ENCODE measurements at regions not wholly inside any gene's neighbourhood (a gene's known extent, or its start where the extent isn't known, plus 50 kb on each side); places are given as distances from the start of the nearest gene placed in this dataset.
A peak's percentile ranks its signal among the peaks of the same experiment; 100 is the strongest.

DNA sequence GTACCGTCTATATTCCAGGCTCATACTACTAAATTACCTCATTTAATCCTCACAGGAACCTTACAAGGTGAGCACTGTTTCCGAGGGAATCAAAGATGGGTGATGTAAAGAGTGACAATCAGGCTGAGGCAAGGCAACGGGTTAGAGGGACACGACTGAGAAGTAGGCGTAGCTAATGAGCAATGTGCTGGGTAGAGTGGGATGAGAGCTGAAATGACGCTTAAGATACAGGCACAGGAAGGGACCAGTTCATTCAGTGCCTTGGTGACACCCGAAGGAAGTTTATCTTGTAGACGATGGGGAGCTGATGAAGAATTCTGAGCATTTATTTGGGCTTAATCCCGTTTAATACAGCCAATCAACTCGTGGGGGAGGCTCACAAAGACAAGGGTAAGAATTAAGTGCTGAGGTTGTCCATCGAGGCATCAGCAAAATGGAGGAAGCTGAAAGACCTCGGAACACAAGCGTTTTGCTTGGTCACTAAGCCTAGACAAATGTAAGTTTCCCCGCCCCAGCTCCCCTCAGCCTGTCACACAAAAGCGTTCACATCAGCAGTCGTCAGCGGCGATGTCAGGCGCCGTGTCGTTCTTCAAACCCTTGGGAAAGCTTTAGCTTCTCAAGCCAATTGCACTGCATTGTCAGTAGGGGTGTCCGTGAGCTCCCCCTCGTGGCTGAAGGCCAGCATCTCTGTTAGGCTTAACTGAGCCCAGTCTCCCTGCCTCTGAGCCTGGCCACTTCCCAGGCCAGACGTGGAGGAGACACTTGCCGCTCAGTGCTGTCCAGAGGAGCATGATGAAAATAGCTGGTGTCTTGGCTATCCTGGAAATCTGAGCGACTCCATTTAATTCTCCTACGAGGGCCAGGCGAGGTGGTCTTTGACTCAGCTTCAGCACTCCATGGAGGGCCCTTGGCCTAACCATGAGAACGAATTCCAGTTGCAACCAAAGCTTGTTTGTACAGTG lies 288.5 kb upstream of the G2E3 start:
- TF ChIP-seq, protein P1, sequence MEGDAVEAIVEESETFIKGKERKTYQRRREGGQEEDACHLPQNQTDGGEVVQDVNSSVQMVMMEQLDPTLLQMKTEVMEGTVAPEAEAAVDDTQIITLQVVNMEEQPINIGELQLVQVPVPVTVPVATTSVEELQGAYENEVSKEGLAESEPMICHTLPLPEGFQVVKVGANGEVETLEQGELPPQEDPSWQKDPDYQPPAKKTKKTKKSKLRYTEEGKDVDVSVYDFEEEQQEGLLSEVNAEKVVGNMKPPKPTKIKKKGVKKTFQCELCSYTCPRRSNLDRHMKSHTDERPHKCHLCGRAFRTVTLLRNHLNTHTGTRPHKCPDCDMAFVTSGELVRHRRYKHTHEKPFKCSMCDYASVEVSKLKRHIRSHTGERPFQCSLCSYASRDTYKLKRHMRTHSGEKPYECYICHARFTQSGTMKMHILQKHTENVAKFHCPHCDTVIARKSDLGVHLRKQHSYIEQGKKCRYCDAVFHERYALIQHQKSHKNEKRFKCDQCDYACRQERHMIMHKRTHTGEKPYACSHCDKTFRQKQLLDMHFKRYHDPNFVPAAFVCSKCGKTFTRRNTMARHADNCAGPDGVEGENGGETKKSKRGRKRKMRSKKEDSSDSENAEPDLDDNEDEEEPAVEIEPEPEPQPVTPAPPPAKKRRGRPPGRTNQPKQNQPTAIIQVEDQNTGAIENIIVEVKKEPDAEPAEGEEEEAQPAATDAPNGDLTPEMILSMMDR (IDR thresholded peaks at IDR 0.05; ENCODE audit: low read depth, low read length) = peak; percentile 96
- no peak overlapping the region for H3K27ac ChIP-seq (ENCODE audit: low read depth, low read length)
- POLR2A ChIA-PET = no interaction called here
- H3K27me3 ChIP-seq (ENCODE audit: control insufficient read depth, insufficient read depth, low read length) = no peaks in the 10 kb centered on the region
- H3K4me3 ChIP-seq (ENCODE audit: low read depth, low read length) = peak overlapping the region; percentile 33
- DNase-seq (ENCODE audit: low read depth, low spot score) = peak; percentile 61
- no peaks in the 10 kb centered on the region for H3K9me3 ChIP-seq (ENCODE audit: control insufficient read depth, insufficient read depth, low read length)
- CTCF ChIA-PET = interaction anchor here (0.5 to 6.8 kb wide), 72 partner anchors 11 to 1519 kb away, joined by 3 to 233 read pairs (median 4); no protein-coding TSS in a partner anchor

DNA sequence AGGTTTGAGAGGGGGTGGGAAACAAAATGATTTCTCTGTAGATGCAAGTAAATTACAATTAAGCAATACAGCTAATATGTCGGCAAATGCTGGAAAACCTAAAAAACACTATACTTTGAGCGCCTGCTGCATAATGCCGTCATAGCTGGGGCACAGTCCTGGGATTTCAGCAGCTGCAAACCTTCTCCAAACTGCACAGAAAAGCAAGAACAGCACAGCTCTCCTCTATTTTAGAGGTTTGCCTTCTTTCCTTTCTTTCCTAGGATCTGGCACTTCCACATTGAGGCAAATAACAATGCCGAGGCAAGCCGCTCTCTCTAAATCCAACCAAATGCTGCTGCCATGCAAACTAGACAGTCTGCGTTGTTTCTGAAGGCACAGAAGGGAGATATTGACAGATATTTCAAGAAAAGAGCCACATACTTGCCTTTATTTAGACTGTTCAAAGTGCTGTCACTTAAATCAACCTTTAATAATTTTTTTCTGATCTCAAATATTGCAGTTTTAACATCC lies 287.1 kb upstream of the G2E3 start:
- DNase-seq (ENCODE audit: low read depth, low spot score) = no peak
- H3K4me3 ChIP-seq (ENCODE audit: low read depth, low read length) = no peak overlapping the region
- ChIA-PET CTCF (interaction anchor here (0.8 to 6.8 kb wide), 16 partner anchors 12 to 1520 kb away, joined by 3 to 233 read pairs (median 14); no protein-coding TSS in a partner anchor), POLR2A (no interaction called here)
- TF ChIP-seq, protein P1 (IDR thresholded peaks at IDR 0.05; ENCODE audit: low read depth, low read length) = no peak
- no peaks in the 10 kb centered on the region for H3K9me3 ChIP-seq (ENCODE audit: control insufficient read depth, insufficient read depth, low read length)
- no peaks in the 10 kb centered on the region for H3K27me3 ChIP-seq (ENCODE audit: control insufficient read depth, insufficient read depth, low read length)
- no peak overlapping the region for H3K27ac ChIP-seq (ENCODE audit: low read depth, low read length)

DNA sequence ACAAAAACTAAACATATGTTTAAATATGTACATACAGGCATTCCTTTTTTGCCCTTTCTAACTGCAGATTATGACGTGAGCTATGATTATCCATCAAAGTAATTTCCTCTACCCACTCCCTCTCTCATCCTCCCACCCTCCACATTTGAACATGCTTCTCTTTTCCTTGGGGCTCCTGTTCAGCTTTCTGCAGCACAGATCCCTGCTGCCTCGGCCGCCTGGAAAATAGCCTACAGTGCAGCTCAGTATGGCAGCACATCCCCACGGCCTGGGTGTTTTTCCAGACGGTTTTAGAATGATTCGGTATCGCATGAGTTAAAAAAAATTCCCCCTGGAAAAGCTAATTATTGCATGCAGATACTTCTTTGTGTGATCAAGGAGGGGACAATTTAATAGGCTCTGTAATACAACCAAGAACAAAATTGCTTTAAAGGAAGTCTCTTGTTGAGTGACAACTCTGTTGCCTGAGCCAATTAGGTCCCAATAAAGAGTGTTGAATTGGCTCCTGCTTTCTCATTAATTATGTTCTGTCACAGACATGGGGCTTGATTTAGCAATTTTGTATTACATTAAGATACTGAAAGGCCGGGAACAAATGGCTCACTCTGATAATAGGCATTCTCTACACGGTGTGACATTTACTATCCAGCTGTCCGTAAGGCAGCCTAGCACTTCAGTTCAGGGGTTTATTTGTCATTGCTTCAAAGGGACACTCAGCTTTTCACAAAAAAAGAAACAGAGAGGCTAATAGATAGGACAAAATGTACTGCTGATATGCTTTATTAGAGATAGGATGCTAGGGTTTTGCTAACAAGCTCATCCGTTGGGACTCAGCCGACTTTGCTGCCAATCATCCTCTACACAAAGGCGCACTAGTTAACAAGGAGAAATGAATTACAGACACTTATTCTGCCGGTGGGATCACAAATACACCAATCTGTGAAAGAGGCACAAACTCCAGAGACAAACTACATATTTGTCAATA lies 285.8 kb upstream of the G2E3 start:
- Histone ChIP-seq H3K4me3 (ENCODE audit: low read depth, low read length) (no peak overlapping the region), H3K27me3 (ENCODE audit: control insufficient read depth, insufficient read depth, low read length) (no peaks in the 10 kb centered on the region), H3K9me3 (ENCODE audit: control insufficient read depth, insufficient read depth, low read length) (no peaks in the 10 kb centered on the region), H3K27ac (ENCODE audit: low read depth, low read length) (no peak overlapping the region)
- CTCF ChIA-PET = interaction anchor here (3.8 to 6.8 kb wide), 3 partner anchors 10 to 59 kb away, joined by 53 to 233 read pairs (median 125); no protein-coding TSS in a partner anchor
- TF ChIP-seq, protein P1 (IDR thresholded peaks at IDR 0.05; ENCODE audit: low read depth, low read length) = no peak
- POLR2A ChIA-PET = no interaction called here
- no peak for DNase-seq (ENCODE audit: low read depth, low spot score)

DNA sequence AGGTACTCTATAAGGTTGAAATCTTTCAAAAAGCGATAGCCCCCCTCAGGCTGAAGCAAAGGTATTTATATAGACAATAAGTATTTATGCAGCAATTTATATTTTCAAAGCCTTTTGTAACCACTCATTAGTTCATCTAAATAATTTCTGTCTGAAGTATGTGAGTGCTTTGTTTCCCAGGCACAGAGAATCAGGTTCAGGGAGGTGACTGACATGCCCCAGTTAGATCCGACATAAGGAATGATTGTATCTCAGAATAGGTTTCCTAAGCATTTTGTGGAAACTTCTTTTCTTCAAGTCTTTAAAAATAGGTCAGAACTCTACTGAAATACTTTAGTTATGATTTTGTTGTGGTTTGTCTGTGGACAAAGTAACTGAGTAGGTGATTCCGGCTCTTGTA lies 283.4 kb upstream of the G2E3 start:
- Histone ChIP-seq H3K27ac (ENCODE audit: low read depth, low read length) (no peak overlapping the region), H3K4me3 (ENCODE audit: low read depth, low read length) (no peak overlapping the region), H3K9me3 (ENCODE audit: control insufficient read depth, insufficient read depth, low read length) (no peaks in the 10 kb centered on the region), H3K27me3 (ENCODE audit: control insufficient read depth, insufficient read depth, low read length) (no peaks in the 10 kb centered on the region)
- ChIA-PET POLR2A (no interaction called here), CTCF (interaction anchor here (6.8 kb wide), 1 partner anchor 8 kb away, joined by 233 read pairs; no protein-coding TSS in a partner anchor)
- no peak for DNase-seq (ENCODE audit: low read depth, low spot score)
- TF ChIP-seq, protein P1 (IDR thresholded peaks at IDR 0.05; ENCODE audit: low read depth, low read length) = no peak

Measured in AG04450 (cell line).